AG09309 (cell line): ENCODE measurements at regions not wholly inside any gene's neighbourhood (a gene's known extent, or its start where the extent isn't known, plus 50 kb on each side); places are given as distances from the start of the nearest gene placed in this dataset.

Experiments
- DNase-seq: peaks from one replicate; pipeline ENCODE4 v3.0.0-alpha.2; 2010; ENCODE audit warnings: low read depth
- H3K4me3 ChIP-seq: 2 replicates; pipeline ENCODE4 v1.5.1; 2011; ENCODE audit warnings: mild to moderate bottlenecking, low read depth, low read length, moderate library complexity; ENCODE audit not compliant: control insufficient read depth
- CTCF ChIP-seq: IDR thresholded peaks from 2 replicates; pipeline ENCODE4 v1.5.1; 2011; ENCODE audit warnings: mild to moderate bottlenecking, low read depth, low read length, inconsistent platforms; ENCODE audit not compliant: insufficient read depth, control insufficient read depth; ENCODE audit errors: missing control alignments

- no peak for DNase-seq
- no peak for TF ChIP-seq CTCF
- no peak overlapping the region for H3K4me3 ChIP-seq
Measured at GRCh38 chr13:63614874-63615612, 2199.4 kb upstream of the PCDH20 start.

GRCh38 chr13:63607153-63607552, 2191.5 kb upstream of the PCDH20 start:
- no peak overlapping the region for H3K4me3 ChIP-seq
- DNase-seq, result no peak
- TF ChIP-seq CTCF, result no peak

- DNase-seq, result no peak
- TF ChIP-seq CTCF, result no peak
Measured at GRCh38 chr13:63605962-63606361, 2190.3 kb upstream of the PCDH20 start.

GRCh38 chr13:63605403-63605802, 2189.8 kb upstream of the PCDH20 start:
- no peak for DNase-seq

More at GRCh38 chr13:63605962-63606361, 2190.3 kb upstream of the PCDH20 start:
- H3K4me3 ChIP-seq, result no peak overlapping the region

GRCh38 chr13:63595811-63596210, 2180.2 kb upstream of the PCDH20 start:
- DNase-seq, result no peak
- no peak for TF ChIP-seq CTCF
- no peak overlapping the region for H3K4me3 ChIP-seq

More at GRCh38 chr13:63605403-63605802, 2189.8 kb upstream of the PCDH20 start:
- no peak overlapping the region for H3K4me3 ChIP-seq
- TF ChIP-seq CTCF, result no peak

- no peak for DNase-seq
- no peak for TF ChIP-seq CTCF
- H3K4me3 ChIP-seq, result no peak overlapping the region
Measured at GRCh38 chr13:63586467-63586866, 2170.8 kb upstream of the PCDH20 start.
